Stimulated activated effector memory CD8-positive, alpha-beta T cell treated with anti-CD3 and anti-CD28 coated beads, Interleukin-12 subunit alpha, Interleukin-12 subunit beta, amount 100 ng/mL, for 72 hours (primary cell): ENCODE measurements at regions not wholly inside any gene's neighbourhood (a gene's known extent, or its start where the extent isn't known, plus 50 kb on each side); places are given as distances from the start of the nearest gene placed in this dataset.
"Not testable (repeated sequence)": the region's sequence is repeated elsewhere in the genome, so short reads cannot be mapped to it uniquely, and the experiment has no call there.

ENCODE experiments used
- ATAC-seq: fragments of 150-1000 bp; cut with Tn5 transposase; 2 replicates; pipeline ENCODE4 v1.10.0; 2021
- DNase-seq, 2 donors: peaks; one replicate each; pipeline ENCODE4 v3.0.0; 2021 to 2022; ENCODE audit warnings: low spot score in 2 of 2
- H3K27ac Mint-ChIP-seq: one replicate; pipeline ENCODE4 v1.8.0; 2022; ENCODE audit warnings: mild to moderate bottlenecking, mixed read lengths
- H3K36me3 Mint-ChIP-seq: one replicate; pipeline ENCODE4 v1.8.0; 2022; ENCODE audit warnings: mild to moderate bottlenecking, mixed read lengths
- H3K4me1 Mint-ChIP-seq: one replicate; pipeline ENCODE4 v1.8.0; 2022; ENCODE audit warnings: mixed read lengths
- H3K4me3 Mint-ChIP-seq: one replicate; pipeline ENCODE4 v1.8.0; 2022; ENCODE audit warnings: mild to moderate bottlenecking, mixed read lengths
- H3K9me3 Mint-ChIP-seq: one replicate; pipeline ENCODE4 v1.8.0; 2022; ENCODE audit warnings: mixed read lengths

GRCh38 chr1:192462616-192463015 lies 113.0 kb upstream of the RGS1 start:
- no peak overlapping the region for H3K27ac Mint-ChIP-seq
- ATAC-seq (no peak), DNase-seq (no peak)
- H3K36me3 Mint-ChIP-seq: no peaks in the 10 kb centered on the region
- H3K9me3 Mint-ChIP-seq: no peaks in the 10 kb centered on the region
- no peak overlapping the region for H3K4me3 Mint-ChIP-seq
- H3K4me1 Mint-ChIP-seq: no peaks in the 10 kb centered on the region

GRCh38 chr1:192463661-192464060 lies 111.9 kb upstream of the RGS1 start:
- Mint-ChIP-seq H3K4me1 (no peaks in the 10 kb centered on the region), H3K36me3 (no peaks in the 10 kb centered on the region), H3K4me3 (no peak overlapping the region), H3K27ac (no peak overlapping the region), H3K9me3 (no peaks in the 10 kb centered on the region)
- no peak for DNase-seq
- no peak for ATAC-seq

- not testable (repeated sequence) for H3K36me3 Mint-ChIP-seq, H3K4me3 Mint-ChIP-seq, H3K27ac Mint-ChIP-seq, DNase-seq, H3K4me1 Mint-ChIP-seq, ATAC-seq, H3K9me3 Mint-ChIP-seq
Measured at GRCh38 chr1:192465221-192465620, 110.4 kb upstream of the RGS1 start.

- Mint-ChIP-seq H3K27ac (no peak overlapping the region), H3K9me3 (no peaks in the 10 kb centered on the region), H3K4me3 (no peak overlapping the region), H3K36me3 (no peaks in the 10 kb centered on the region), H3K4me1 (no peaks in the 10 kb centered on the region)
- DNase-seq (no peak), ATAC-seq (no peak)
Measured at GRCh38 chr1:192474080-192474683, 101.4 kb upstream of the RGS1 start.

GRCh38 chr1:192475329-192475728 lies 100.2 kb upstream of the RGS1 start:
- no peak for DNase-seq
- peaks cover 6% of the 10 kb centered on the region for H3K4me1 Mint-ChIP-seq
- H3K4me3 Mint-ChIP-seq: no peak overlapping the region
- no peaks in the 10 kb centered on the region for H3K9me3 Mint-ChIP-seq
- no peak for ATAC-seq
- no peaks in the 10 kb centered on the region for H3K36me3 Mint-ChIP-seq
- H3K27ac Mint-ChIP-seq: no peak overlapping the region

- ATAC-seq (no peak), DNase-seq (no peak)
- Mint-ChIP-seq H3K36me3 (no peaks in the 10 kb centered on the region), H3K9me3 (no peaks in the 10 kb centered on the region), H3K4me1 (peaks cover 9% of the 10 kb centered on the region), H3K4me3 (no peak overlapping the region), H3K27ac (no peak overlapping the region)
Measured at GRCh38 chr1:192475970-192476369, 99.6 kb upstream of the RGS1 start.

GRCh38 chr1:192476802-192477298 lies 98.7 kb upstream of the RGS1 start:
- ATAC-seq (peak; percentile 95), DNase-seq (peak in 1 of 2 donors; percentile 55)
- H3K36me3 Mint-ChIP-seq: no peaks in the 10 kb centered on the region
- H3K9me3 Mint-ChIP-seq: no peaks in the 10 kb centered on the region
- no peak overlapping the region for H3K4me3 Mint-ChIP-seq
- no peak overlapping the region for H3K27ac Mint-ChIP-seq
- H3K4me1 Mint-ChIP-seq: peaks cover 9% of the 10 kb centered on the region

GRCh38 chr1:192477630-192478029 lies 97.9 kb upstream of the RGS1 start:
- H3K9me3 Mint-ChIP-seq: no peaks in the 10 kb centered on the region
- H3K36me3 Mint-ChIP-seq: no peaks in the 10 kb centered on the region
- ATAC-seq (peak; percentile 48), DNase-seq (no peak)
- no peak overlapping the region for H3K4me3 Mint-ChIP-seq
- no peak overlapping the region for H3K27ac Mint-ChIP-seq
- H3K4me1 Mint-ChIP-seq: peaks cover 9% of the 10 kb centered on the region

- no peaks in the 10 kb centered on the region for H3K36me3 Mint-ChIP-seq
- ATAC-seq: no peak
- no peaks in the 10 kb centered on the region for H3K9me3 Mint-ChIP-seq
Measured at GRCh38 chr1:192485692-192486436, 89.7 kb upstream of the RGS1 start.

GRCh38 chr1:192488058-192488457 lies 87.5 kb upstream of the RGS1 start:
- no peaks in the 10 kb centered on the region for H3K4me1 Mint-ChIP-seq
- DNase-seq: no peak
- no peak for ATAC-seq
- H3K9me3 Mint-ChIP-seq: no peaks in the 10 kb centered on the region
- H3K4me3 Mint-ChIP-seq: no peak overlapping the region
- no peak overlapping the region for H3K27ac Mint-ChIP-seq
- H3K36me3 Mint-ChIP-seq: no peaks in the 10 kb centered on the region

More at GRCh38 chr1:192485692-192486436, 89.7 kb upstream of the RGS1 start:
- H3K4me3 Mint-ChIP-seq: no peak overlapping the region
- no peak overlapping the region for H3K27ac Mint-ChIP-seq
- no peak for DNase-seq
- no peaks in the 10 kb centered on the region for H3K4me1 Mint-ChIP-seq

GRCh38 chr1:192489047-192489446 lies 86.5 kb upstream of the RGS1 start:
- Mint-ChIP-seq H3K9me3 (no peaks in the 10 kb centered on the region), H3K27ac (no peak overlapping the region), H3K36me3 (no peaks in the 10 kb centered on the region), H3K4me3 (no peak overlapping the region), H3K4me1 (no peaks in the 10 kb centered on the region)
- DNase-seq: no peak
- ATAC-seq: no peak

- no peak overlapping the region for H3K27ac Mint-ChIP-seq
- no peak for DNase-seq
- no peaks in the 10 kb centered on the region for H3K36me3 Mint-ChIP-seq
- ATAC-seq: peak; percentile 92
- no peaks in the 10 kb centered on the region for H3K9me3 Mint-ChIP-seq
- no peak overlapping the region for H3K4me3 Mint-ChIP-seq
- no peaks in the 10 kb centered on the region for H3K4me1 Mint-ChIP-seq
Measured at GRCh38 chr1:192489748-192490147, 85.8 kb upstream of the RGS1 start.

GRCh38 chr1:192491804-192492554 lies 83.6 kb upstream of the RGS1 start:
- Mint-ChIP-seq H3K4me3 (no peak overlapping the region), H3K9me3 (no peaks in the 10 kb centered on the region), H3K4me1 (no peaks in the 10 kb centered on the region), H3K36me3 (no peaks in the 10 kb centered on the region), H3K27ac (no peak overlapping the region)
- no peak for DNase-seq
- ATAC-seq: no peak

GRCh38 chr1:192493584-192493983 lies 82.0 kb upstream of the RGS1 start:
- Mint-ChIP-seq H3K36me3 (no peaks in the 10 kb centered on the region), H3K27ac (no peak overlapping the region), H3K9me3 (no peaks in the 10 kb centered on the region), H3K4me3 (no peak overlapping the region), H3K4me1 (no peaks in the 10 kb centered on the region)
- DNase-seq (no peak), ATAC-seq (no peak)

GRCh38 chr1:192496369-192497056 lies 79.1 kb upstream of the RGS1 start:
- Mint-ChIP-seq H3K27ac (no peak overlapping the region), H3K36me3 (no peaks in the 10 kb centered on the region), H3K9me3 (no peaks in the 10 kb centered on the region), H3K4me3 (no peak overlapping the region), H3K4me1 (no peaks in the 10 kb centered on the region)
- DNase-seq: no peak
- no peak for ATAC-seq
